CD14-positive monocyte (primary cell): ENCODE measurements at regions not wholly inside any gene's neighbourhood (a gene's known extent, or its start where the extent isn't known, plus 50 kb on each side); places are given as distances from the start of the nearest gene placed in this dataset.
A peak's percentile ranks its signal among the peaks of the same experiment; 100 is the strongest.

ENCODE experiments used
- DNase-seq, 3 donors: peaks; one replicate each; pipeline ENCODE4 v3.0.0-alpha.2; 2011 to 2022
- H2AFZ ChIP-seq: 2 replicates; pipeline ENCODE4 v1.6.0; 2012; ENCODE audit warnings: mild to moderate bottlenecking, low read depth, low read length, inconsistent platforms; ENCODE audit not compliant: insufficient read depth, poor library complexity, severe bottlenecking
- H3K27ac ChIP-seq, 2 donors: 1 replicate in 1 of 2; 2 replicates in 1 of 2; pipeline ENCODE4 v1.5.1; 2012 to 2013; ENCODE audit warnings: low read length in 2 of 2, control low read depth in 1 of 2, inconsistent platforms in 1 of 2, low read depth in 1 of 2, mild to moderate bottlenecking in 1 of 2
- H3K27me3 ChIP-seq, 2 donors: one replicate each; pipeline versions ENCODE4 v1.6.0 to v1.6.1; 2011 to 2013; ENCODE audit warnings: low read length in 2 of 2; ENCODE audit not compliant: control insufficient read depth in 2 of 2, insufficient read depth in 2 of 2
- H3K36me3 ChIP-seq, 2 donors: replicated peaks in 1 of 2; 1 replicate in 1 of 2; 2 replicates in 1 of 2; pipeline versions ENCODE4 v1.5.1 to v1.6.1; 2012 to 2013; ENCODE audit warnings: low read length in 2 of 2, control low read depth in 1 of 2, inconsistent platforms in 1 of 2, mild to moderate bottlenecking in 1 of 2; ENCODE audit not compliant: insufficient read depth in 2 of 2, control insufficient read depth in 1 of 2
- H3K4me1 ChIP-seq, 2 donors: 1 replicate in 1 of 2; 2 replicates in 1 of 2; pipeline versions ENCODE4 v1.5.1 to v1.6.1; 2012 to 2013; ENCODE audit warnings: low read length in 2 of 2, control low read depth in 1 of 2, inconsistent platforms in 1 of 2, mild to moderate bottlenecking in 1 of 2, moderate library complexity in 1 of 2; ENCODE audit not compliant: insufficient read depth in 2 of 2, control insufficient read depth in 1 of 2
- H3K4me2 ChIP-seq: replicated peaks from 2 replicates; pipeline ENCODE3; 2012; ENCODE audit warnings: low read length, moderate library complexity, mild to moderate bottlenecking; ENCODE audit not compliant: poor library complexity, severe bottlenecking; ENCODE audit errors: extremely low read depth
- H3K4me3 ChIP-seq, 3 experiments: fragments of 200-600 bp in 1 of 3; sonication (generic) in 1 of 3; replicated peaks in 1 of 3; 1 replicate in 2 of 3; 2 replicates in 1 of 3; pipeline ENCODE4 v1.5.1; 2011 to 2013; ENCODE audit warnings: low read length in 3 of 3, mild to moderate bottlenecking in 3 of 3, control low read depth in 2 of 3, low read depth in 2 of 3, inconsistent platforms in 1 of 3, moderate library complexity in 1 of 3
- H3K79me2 ChIP-seq: 2 replicates; pipeline ENCODE4 v1.6.0; 2012; ENCODE audit warnings: mild to moderate bottlenecking, control low read depth, inconsistent platforms, low read length, moderate library complexity; ENCODE audit not compliant: insufficient read depth
- H3K9ac ChIP-seq: 2 replicates; pipeline ENCODE4 v1.6.0; 2017; ENCODE audit warnings: low read length, mild to moderate bottlenecking; ENCODE audit not compliant: insufficient read depth, poor library complexity, severe bottlenecking
- H3K9me3 ChIP-seq, 2 donors: replicated peaks in 1 of 2; 1 replicate in 1 of 2; 2 replicates in 1 of 2; pipeline versions ENCODE4 v1.5.1 to v1.6.1; 2012 to 2013; ENCODE audit warnings: low read length in 2 of 2, control low read depth in 1 of 2; ENCODE audit not compliant: control insufficient read depth in 1 of 2, insufficient read depth in 1 of 2
- H4K20me1 ChIP-seq: 2 replicates; pipeline ENCODE4 v1.6.0; 2012; ENCODE audit warnings: mild to moderate bottlenecking, low read length, control low read depth, moderate library complexity; ENCODE audit not compliant: insufficient read depth
- H3K27ac Mint-ChIP-seq, 7 donors: one replicate each; pipeline ENCODE4 v1.8.0; 2020; ENCODE audit warnings: mild to moderate bottlenecking in 7 of 7, mixed read lengths in 7 of 7, moderate library complexity in 6 of 7, inconsistent platforms in 2 of 7
- H3K27me3 Mint-ChIP-seq, 3 donors: one replicate each; pipeline ENCODE4 v1.8.0; 2021 to 2022; ENCODE audit warnings: low read depth in 3 of 3, mild to moderate bottlenecking in 3 of 3, mixed read lengths in 3 of 3, moderate library complexity in 3 of 3, inconsistent platforms in 1 of 3
- H3K36me3 Mint-ChIP-seq, 2 donors: one replicate each; pipeline ENCODE4 v1.8.0; 2020; ENCODE audit warnings: mixed read lengths in 2 of 2, inconsistent platforms in 1 of 2, mild to moderate bottlenecking in 1 of 2
- H3K4me1 Mint-ChIP-seq: one replicate; pipeline ENCODE4 v1.8.0; 2020; ENCODE audit warnings: mild to moderate bottlenecking, mixed read lengths
- H3K4me3 Mint-ChIP-seq, 2 donors: one replicate each; pipeline ENCODE4 v1.8.0; 2020; ENCODE audit warnings: mild to moderate bottlenecking in 2 of 2, mixed read lengths in 2 of 2, moderate library complexity in 1 of 2
- H3K9me3 Mint-ChIP-seq, 7 donors: one replicate each; pipeline ENCODE4 v1.8.0; 2020 to 2022; ENCODE audit warnings: mixed read lengths in 7 of 7, mild to moderate bottlenecking in 6 of 7, moderate library complexity in 6 of 7, inconsistent platforms in 2 of 7
- CTCF ChIP-seq: fragments of 200-600 bp; IDR thresholded peaks from one replicate; pipeline ENCODE4 v1.8.0; 2022; ENCODE audit warnings: antibody characterized with exemption, mild to moderate bottlenecking
- WGBS: methylation state at CpG from one replicate; pipeline ENCODE4 v1.1.5; 2013; ENCODE audit warnings: missing lambda C conversion rate; ENCODE audit not compliant: insufficient coverage; 5-methylcytosine and 5-hydroxymethylcytosine counted together
- intact Hi-C, 2 donors: fragments of 100-400 bp; cut with micrococcal nuclease; formaldehyde crosslinking; loops; one replicate each; pipeline versions ENCODE4 v1.15.0 to v1.15.1; 2023

- Histone ChIP-seq H3K9ac (no peak overlapping the region), H3K4me2 (no peak overlapping the region), H3K4me3 (no peak overlapping the region), H3K79me2 (no peaks in the 10 kb centered on the region), H3K4me1 (no peaks in the 10 kb centered on the region), H3K36me3 (no peaks in the 10 kb centered on the region), H3K27me3 (no peaks in the 10 kb centered on the region), H3K27ac (no peak overlapping the region), H3K9me3 (no peaks in the 10 kb centered on the region), H2AFZ (no peak overlapping the region), H4K20me1 (no peaks in the 10 kb centered on the region)
- Mint-ChIP-seq H3K27me3 (peaks cover 3 to 13% (median 3%) of the 10 kb centered on the region in 3 donors), H3K4me3 (no peak overlapping the region), H3K4me1 (peaks cover 4% of the 10 kb centered on the region), H3K9me3 (peaks cover 0 to 3% (median 0%) of the 10 kb centered on the region in 7 donors), H3K27ac (peak overlapping the region in 1 of 7 donors; percentile 13), H3K36me3 (no peaks in the 10 kb centered on the region)
- intact Hi-C loops, result no loop called here
- 57% methylated on average over 1 of the region's 3 CpGs for WGBS
- no peak for TF ChIP-seq CTCF
- DNase-seq, result no peak
Measured at GRCh38 chr7:26554952-26555351, 263.3 kb downstream of the SNX10 start.

- Histone ChIP-seq H3K4me3 (no peak overlapping the region), H3K36me3 (no peaks in the 10 kb centered on the region), H2AFZ (no peak overlapping the region), H3K9ac (no peak overlapping the region), H3K4me1 (no peaks in the 10 kb centered on the region), H3K27me3 (no peaks in the 10 kb centered on the region), H3K9me3 (no peaks in the 10 kb centered on the region), H3K27ac (no peak overlapping the region), H4K20me1 (no peaks in the 10 kb centered on the region), H3K4me2 (no peak overlapping the region), H3K79me2 (no peaks in the 10 kb centered on the region)
- Mint-ChIP-seq H3K27me3 (peaks cover 0 to 9% (median 3%) of the 10 kb centered on the region in 3 donors), H3K36me3 (no peaks in the 10 kb centered on the region), H3K27ac (peak overlapping the region in 1 of 7 donors; percentile 12), H3K4me3 (no peak overlapping the region), H3K4me1 (peaks cover 2% of the 10 kb centered on the region), H3K9me3 (peaks cover 0 to 3% (median 0%) of the 10 kb centered on the region in 7 donors)
- no peak for TF ChIP-seq CTCF
- 68% methylated on average over 12 of the region's 12 CpGs for WGBS
- intact Hi-C loops, result no loop called here
- no peak for DNase-seq
Measured at GRCh38 chr7:26556061-26556881, 264.6 kb downstream of the SNX10 start.
